NCI-H510A treated with DMSO at 0.1 percent for 48 hours (cell line): ENCODE measurements at regions not wholly inside any gene's neighbourhood (a gene's known extent, or its start where the extent isn't known, plus 50 kb on each side); places are given as distances from the start of the nearest gene placed in this dataset.

Experiments
- DNase-seq: peaks from one replicate; lab custom pipeline; 2025; lab: John Stamatoyannopoulos, UW

GRCh38 chr5:92402956-92403702 is 1020.0 kb upstream of the ARRDC3 start:
- DNase-seq = peak; percentile 15

- no peak for DNase-seq
Measured at GRCh38 chr5:92402045-92402444, 1018.9 kb upstream of the ARRDC3 start.

GRCh38 chr5:92401492-92401891 is 1018.4 kb upstream of the ARRDC3 start:
- DNase-seq = no peak

- DNase-seq = no peak
Measured at GRCh38 chr5:92394936-92395335, 1011.8 kb upstream of the ARRDC3 start.

- DNase-seq = no peak
Measured at GRCh38 chr5:92390657-92391056, 1007.5 kb upstream of the ARRDC3 start.

GRCh38 chr5:92380069-92380770 is 997.1 kb upstream of the ARRDC3 start:
- DNase-seq = no peak

- DNase-seq = no peak
Measured at GRCh38 chr5:92378966-92379611, 996.0 kb upstream of the ARRDC3 start.

GRCh38 chr5:92374859-92375258 is 991.7 kb upstream of the ARRDC3 start:
- DNase-seq = no peak

GRCh38 chr5:92372766-92373165 is 989.6 kb upstream of the ARRDC3 start:
- DNase-seq = no peak

GRCh38 chr5:92371889-92372235 is 988.7 kb upstream of the ARRDC3 start:
- no peak for DNase-seq

- no peak for DNase-seq
Measured at GRCh38 chr5:92371171-92371888, 988.2 kb upstream of the ARRDC3 start.

GRCh38 chr5:92370032-92370431 is 986.9 kb upstream of the ARRDC3 start:
- DNase-seq = no peak

GRCh38 chr5:92369587-92369986 is 986.5 kb upstream of the ARRDC3 start:
- no peak for DNase-seq

- DNase-seq = no peak
Measured at GRCh38 chr5:92364986-92365550, 982.0 kb upstream of the ARRDC3 start.

- DNase-seq = no peak
Measured at GRCh38 chr5:92353107-92354030, 970.3 kb upstream of the ARRDC3 start.

GRCh38 chr5:92337772-92338234 is 954.7 kb upstream of the ARRDC3 start:
- DNase-seq = no peak

- no peak for DNase-seq
Measured at GRCh38 chr5:92332039-92332438, 948.9 kb upstream of the ARRDC3 start.

GRCh38 chr5:92330365-92330764 is 947.2 kb upstream of the ARRDC3 start:
- DNase-seq = no peak

- DNase-seq = no peak
Measured at GRCh38 chr5:92329759-92330158, 946.6 kb upstream of the ARRDC3 start.

- no peak for DNase-seq
Measured at GRCh38 chr5:92328584-92329259, 945.6 kb upstream of the ARRDC3 start.
